Endothelial cell of umbilical vein (primary cell): ENCODE measurements at regions not wholly inside any gene's neighbourhood (a gene's known extent, or its start where the extent isn't known, plus 50 kb on each side); places are given as distances from the start of the nearest gene placed in this dataset.

ENCODE experiments used
- BruUV-seq: library from RNA; stranded (reverse); fragments of 400-500 nt; replicated peaks from 2 replicates; lab custom pipeline; 2021; lab: Mats Ljungman, UMichigan
- CTCF ChIA-PET: fragments of 300-600, 350-600 bp; sonication (Branson Sonifier 250); formaldehyde crosslinking; loops from one replicate; lab custom pipeline; 2021; ENCODE audit warnings: antibody characterized with exemption, inconsistent platforms; lab: Charles Lee
- POLR2A ChIA-PET: fragments of 300-600, 350-600 bp; sonication (Branson Sonifier 250); formaldehyde crosslinking; loops from one replicate; lab custom pipeline; 2021; ENCODE audit warnings: antibody characterized with exemption, inconsistent platforms; lab: Charles Lee
- DNase-seq: peaks from one replicate; pipeline ENCODE4 v3.0.0-alpha.2; 2011; ENCODE audit warnings: low read depth, low spot score
- FAIRE-seq: peaks from 2 replicates; lab custom pipeline; 2011; peaks lifted over from hg19 to GRCh38; lab: Jason Lieb, UNC
- H2AFZ ChIP-seq: 2 replicates; pipeline ENCODE4 v1.6.0; 2012; ENCODE audit warnings: low read depth, low read length, control low read depth, inconsistent platforms
- H3K27ac ChIP-seq: 2 replicates; pipeline ENCODE4 v1.5.1; 2011; ENCODE audit warnings: low read depth, mild to moderate bottlenecking, control low read depth, low read length, moderate library complexity; ENCODE audit not compliant: insufficient read depth
- H3K27me3 ChIP-seq, 2 experiments: 2 replicates each; pipeline versions ENCODE4 v1.6.0 to v1.6.1; 2011; ENCODE audit warnings: low read length in 2 of 2, mixed read lengths in 1 of 2; ENCODE audit not compliant: control insufficient read depth in 2 of 2, insufficient read depth in 2 of 2
- H3K36me3 ChIP-seq, 2 experiments: 2 replicates in 1 of 2; 3 replicates in 1 of 2; pipeline ENCODE4 v1.5.1; 2011; ENCODE audit warnings: low read length in 2 of 2, mild to moderate bottlenecking in 1 of 2, moderate library complexity in 1 of 2; ENCODE audit not compliant: control insufficient read depth in 2 of 2, insufficient read depth in 2 of 2; ENCODE audit errors: extremely low read depth in 1 of 2
- H3K4me1 ChIP-seq: 3 replicates; pipeline ENCODE4 v1.5.1; 2011; ENCODE audit warnings: mild to moderate bottlenecking, low read length; ENCODE audit not compliant: control insufficient read depth, insufficient read depth; ENCODE audit errors: extremely low read depth
- H3K4me2 ChIP-seq: 2 replicates; pipeline ENCODE4 v1.6.1; 2011; ENCODE audit warnings: low read length, control low read depth, mixed read lengths; ENCODE audit not compliant: insufficient read depth
- H3K4me3 ChIP-seq, 3 experiments: fragments of 200-600 bp in 1 of 3; sonication (generic), shearing (Covaris generic) in 1 of 3; replicated peaks in 1 of 3; 2 replicates each; pipeline ENCODE4 v1.5.1; 2011 to 2016; ENCODE audit warnings: control low read depth in 3 of 3, low read length in 3 of 3, mild to moderate bottlenecking in 2 of 3, inconsistent platforms in 1 of 3, low read depth in 1 of 3, moderate library complexity in 1 of 3; ENCODE audit not compliant: insufficient read depth in 1 of 3
- H3K79me2 ChIP-seq: 2 replicates; pipeline ENCODE4 v1.6.0; 2012; ENCODE audit warnings: low read length, inconsistent platforms; ENCODE audit not compliant: control insufficient read depth, insufficient read depth
- H3K9ac ChIP-seq: replicated peaks from 2 replicates; pipeline ENCODE3; 2011; ENCODE audit warnings: low read length, control low read depth; ENCODE audit not compliant: insufficient read depth; ENCODE audit errors: extremely low read depth
- H3K9me1 ChIP-seq: replicated peaks from 3 replicates; pipeline ENCODE4 v1.6.0; 2011; ENCODE audit warnings: mild to moderate bottlenecking, low read length; ENCODE audit not compliant: control insufficient read depth, insufficient read depth; ENCODE audit errors: extremely low read depth
- H3K9me3 ChIP-seq: replicated peaks from 2 replicates; pipeline ENCODE4 v1.5.1; 2012; ENCODE audit warnings: low read length, inconsistent platforms; ENCODE audit not compliant: control insufficient read depth, insufficient read depth
- H4K20me1 ChIP-seq: replicated peaks from 2 replicates; pipeline ENCODE3; 2011; ENCODE audit warnings: mild to moderate bottlenecking, low read length; ENCODE audit not compliant: control insufficient read depth, insufficient read depth; ENCODE audit errors: extremely low read depth
- EZH2 ChIP-seq: IDR thresholded peaks from 2 replicates; pipeline ENCODE4 v1.6.1; 2012; ENCODE audit warnings: borderline replicate concordance, low read depth, mild to moderate bottlenecking, moderate library complexity, low read length, inconsistent platforms; ENCODE audit not compliant: severe bottlenecking
- FOS ChIP-seq: IDR thresholded peaks from 2 replicates; pipeline ENCODE4 v1.6.1; 2011; ENCODE audit warnings: mild to moderate bottlenecking, low read length, moderate library complexity, borderline replicate concordance; ENCODE audit not compliant: insufficient read depth
- GATA2 ChIP-seq: IDR thresholded peaks from 2 replicates; pipeline ENCODE4 v1.7.0; 2011; ENCODE audit warnings: low read depth, mild to moderate bottlenecking, moderate library complexity, mixed read lengths, low read length; ENCODE audit not compliant: insufficient read length, insufficient read depth
- JUN ChIP-seq: IDR thresholded peaks from 2 replicates; pipeline ENCODE4 v1.6.1; 2011; ENCODE audit warnings: borderline replicate concordance, low read depth; ENCODE audit not compliant: insufficient read length, insufficient read depth
- MYC ChIP-seq: IDR thresholded peaks from one replicate; pipeline ENCODE4 v1.6.1; 2011; ENCODE audit warnings: mild to moderate bottlenecking, low read depth, low read length
- POLR2A ChIP-seq: IDR thresholded peaks from 2 replicates; pipeline ENCODE4 v1.6.1; 2012; ENCODE audit warnings: low read depth, mild to moderate bottlenecking, control low read depth, low read length
- POLR2AphosphoS5 ChIP-seq: IDR thresholded peaks from 2 replicates; pipeline ENCODE4 v1.6.1; 2012; ENCODE audit warnings: low read depth, mild to moderate bottlenecking, control low read depth, low read length, moderate library complexity; ENCODE audit not compliant: insufficient read depth
- dilution Hi-C: fragments of 300-500 bp; cut with MboI; formaldehyde crosslinking; loops from one replicate; pipeline ENCODE4 v1.15.0; 2019; ENCODE audit warnings: low sequenced_read_pairs; ENCODE audit not compliant: extremely low pct_ligation_motif_present
- intact Hi-C: fragments of 100-400 bp; cut with micrococcal nuclease; formaldehyde crosslinking; loops from one replicate; pipeline ENCODE4 v1.10.0; 2022
- TF ChIP-seq, protein P1 (sequence below): IDR thresholded peaks from 2 replicates; pipeline ENCODE4 v1.6.1; 2011; ENCODE audit not compliant: insufficient read depth, insufficient read length
- TF ChIP-seq, protein P2 (sequence below), 2 donors: IDR thresholded peaks; 1 replicate in 1 of 2; 2 replicates in 1 of 2; pipeline ENCODE4 v1.5.1; 2011; ENCODE audit warnings: low read length in 2 of 2, mild to moderate bottlenecking in 2 of 2, moderate library complexity in 2 of 2, control low read depth in 1 of 2, inconsistent platforms in 1 of 2, low read depth in 1 of 2; ENCODE audit not compliant: insufficient read depth in 1 of 2; ENCODE audit errors: extremely low read depth in 1 of 2

DNA sequence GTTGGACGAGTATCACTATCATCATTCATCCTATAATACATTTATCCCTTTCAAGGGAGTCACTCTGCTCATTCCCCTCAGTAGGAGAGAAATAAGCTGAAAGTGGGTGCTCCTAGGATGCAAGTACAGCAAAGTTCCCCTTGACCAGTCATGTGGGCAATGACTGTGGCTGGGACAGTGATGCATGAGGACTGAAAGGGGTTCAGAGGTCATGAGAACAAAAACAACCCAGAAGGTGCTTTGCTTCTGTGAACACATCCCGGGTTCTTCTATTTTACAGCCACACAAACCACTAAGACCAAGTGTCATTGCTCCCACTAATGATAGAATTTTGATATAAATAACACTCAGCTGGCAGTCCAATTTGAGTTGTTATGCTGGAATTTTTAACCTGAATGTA is 177.8 kb upstream of the ADCY2 start:
- no peaks in the 10 kb centered on the region for H4K20me1 ChIP-seq
- H3K27me3 ChIP-seq = no peaks in the 10 kb centered on the region
- TF ChIP-seq EZH2 (no peak), POLR2AphosphoS5 (no peak), POLR2A (no peak), MYC (no peak), JUN (no peak), FOS (no peak), GATA2 (no peak)
- TF ChIP-seq, protein P1, sequence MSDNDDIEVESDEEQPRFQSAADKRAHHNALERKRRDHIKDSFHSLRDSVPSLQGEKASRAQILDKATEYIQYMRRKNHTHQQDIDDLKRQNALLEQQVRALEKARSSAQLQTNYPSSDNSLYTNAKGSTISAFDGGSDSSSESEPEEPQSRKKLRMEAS = no peak
- TF ChIP-seq, protein P2, sequence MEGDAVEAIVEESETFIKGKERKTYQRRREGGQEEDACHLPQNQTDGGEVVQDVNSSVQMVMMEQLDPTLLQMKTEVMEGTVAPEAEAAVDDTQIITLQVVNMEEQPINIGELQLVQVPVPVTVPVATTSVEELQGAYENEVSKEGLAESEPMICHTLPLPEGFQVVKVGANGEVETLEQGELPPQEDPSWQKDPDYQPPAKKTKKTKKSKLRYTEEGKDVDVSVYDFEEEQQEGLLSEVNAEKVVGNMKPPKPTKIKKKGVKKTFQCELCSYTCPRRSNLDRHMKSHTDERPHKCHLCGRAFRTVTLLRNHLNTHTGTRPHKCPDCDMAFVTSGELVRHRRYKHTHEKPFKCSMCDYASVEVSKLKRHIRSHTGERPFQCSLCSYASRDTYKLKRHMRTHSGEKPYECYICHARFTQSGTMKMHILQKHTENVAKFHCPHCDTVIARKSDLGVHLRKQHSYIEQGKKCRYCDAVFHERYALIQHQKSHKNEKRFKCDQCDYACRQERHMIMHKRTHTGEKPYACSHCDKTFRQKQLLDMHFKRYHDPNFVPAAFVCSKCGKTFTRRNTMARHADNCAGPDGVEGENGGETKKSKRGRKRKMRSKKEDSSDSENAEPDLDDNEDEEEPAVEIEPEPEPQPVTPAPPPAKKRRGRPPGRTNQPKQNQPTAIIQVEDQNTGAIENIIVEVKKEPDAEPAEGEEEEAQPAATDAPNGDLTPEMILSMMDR (IDR thresholded peaks at IDR 0.05; ENCODE audit: extremely low read depth in 1 of 2, insufficient read depth in 1 of 2, low read depth in 1 of 2, low read length in 2 of 2) = no peak
- no peak for DNase-seq
- no peak overlapping the region for H3K4me3 ChIP-seq
- no peaks in the 10 kb centered on the region for H3K4me1 ChIP-seq
- no peaks in the 10 kb centered on the region for H3K79me2 ChIP-seq
- ChIA-PET POLR2A (no interaction called here), CTCF (no interaction called here)
- H3K9me3 ChIP-seq = peaks cover 2% of the 10 kb centered on the region
- H3K4me2 ChIP-seq = no peak overlapping the region
- H3K9me1 ChIP-seq = no peaks in the 10 kb centered on the region
- H3K36me3 ChIP-seq = no peaks in the 10 kb centered on the region
- dilution Hi-C loops (no loop called here), intact Hi-C loops (no loop called here)
- BruUV-seq = no TSS peak
- no peak for FAIRE-seq
- no peak overlapping the region for H3K27ac ChIP-seq
- no peak overlapping the region for H3K9ac ChIP-seq
- H2AFZ ChIP-seq = no peak overlapping the region
